Stomach (tissue), 8 donors: ENCODE measurements at regions not wholly inside any gene's neighbourhood (a gene's known extent, or its start where the extent isn't known, plus 50 kb on each side); places are given as distances from the start of the nearest gene placed in this dataset.

Experiments
- DNase-seq, 2 donors: peaks; one replicate each; pipeline versions ENCODE4 v3.0.0 to v3.0.0-alpha.2; 2013 to 2019
- H3K27ac ChIP-seq, 5 donors: fragments of 200-600 bp in 4 of 5; sonication (generic) in 4 of 5; one replicate each; pipeline ENCODE4 v1.5.1; 2013 to 2019; ENCODE audit warnings: mild to moderate bottlenecking in 1 of 5, moderate library complexity in 1 of 5
- H3K27me3 ChIP-seq, 3 donors: fragments of 200-600 bp; sonication (generic); one replicate each; pipeline ENCODE4 v1.5.1; 2017 to 2019; ENCODE audit warnings: mixed run types in 1 of 3
- H3K36me3 ChIP-seq, 4 donors: fragments of 200-600 bp; sonication (generic); 1 replicate in 3 of 4; 2 replicates in 1 of 4; pipeline ENCODE4 v1.5.1; 2016 to 2019
- H3K4me1 ChIP-seq, 4 donors: fragments of 200-600 bp; sonication (generic); one replicate each; pipeline ENCODE4 v1.5.1; 2016 to 2019
- H3K4me3 ChIP-seq, 4 donors: fragments of 200-600 bp; sonication (generic) in 3 of 4; one replicate each; pipeline ENCODE4 v1.5.1; 2016 to 2019; ENCODE audit warnings: mild to moderate bottlenecking in 1 of 4
- H3K9me3 ChIP-seq, 4 donors: fragments of 200-600 bp; sonication (generic); one replicate each; pipeline ENCODE4 v1.5.1; 2016 to 2019
- CTCF ChIP-seq, 7 experiments: fragments of 450-650 bp in 4 of 7; fragments of 200-600 bp in 3 of 7; sonication (generic) in 3 of 7; IDR thresholded peaks; one replicate each; pipeline ENCODE4 v1.5.1; 2016 to 2019; ENCODE audit warnings: antibody characterized with exemption in 7 of 7, control low read depth in 2 of 7, mild to moderate bottlenecking in 1 of 7
- EP300 ChIP-seq: sonication (generic); formaldehyde crosslinking; IDR thresholded peaks from one replicate; pipeline ENCODE4 v1.6.1; 2017; ENCODE audit warnings: antibody characterized with exemption
- POLR2A ChIP-seq, 4 donors: fragments of 450-650 bp; IDR thresholded peaks; one replicate each; pipeline ENCODE4 v1.6.1; 2016; ENCODE audit warnings: antibody characterized with exemption in 4 of 4, control low read depth in 2 of 4, mild to moderate bottlenecking in 1 of 4, moderate library complexity in 1 of 4
- POLR2AphosphoS5 ChIP-seq, 3 donors: sonication (generic); formaldehyde crosslinking; IDR thresholded peaks; one replicate each; pipeline ENCODE4 v1.6.1; 2016; ENCODE audit warnings: antibody characterized with exemption in 3 of 3
- WGBS, 5 donors: extraction: QIAGEN DNeasy Blood & Tissue Kit in 3 of 5; methylation state at CpG; one replicate each; pipeline versions ENCODE4 v1.1.5 to v1.1.7; 2013 to 2018; 5-methylcytosine and 5-hydroxymethylcytosine counted together
- intact Hi-C: fragments of 100-400 bp; cut with DNase I; formaldehyde crosslinking; loops from one replicate; pipeline ENCODE4 v1.15.1; 2023; ENCODE audit warnings: low total_unique reads
- donor health status: healthy with polysubstance abuse.
- donor health status: Bipolar disorder and iron deficiency.
- donor health status: healthy.

- Histone ChIP-seq H3K36me3 (no peaks in the 10 kb centered on the region), H3K27me3 (no peaks in the 10 kb centered on the region), H3K9me3 (no peaks in the 10 kb centered on the region), H3K4me3 (no peak overlapping the region), H3K27ac (no peak overlapping the region), H3K4me1 (peaks cover 0 to 4% (median 0%) of the 10 kb centered on the region in 4 donors)
- TF ChIP-seq EP300 = no peak
- intact Hi-C loops = no loop called here
- WGBS, 5 donors = 42 to 84% (median 70%) methylated on average over 2 of the region's 2 CpGs
- DNase-seq = no peak
These were observed 114.8 kb upstream of the PJA2 start for GRCh38 chr5:109524555-109524954.

GRCh38 chr5:109524026-109524425 lies 114.3 kb upstream of the PJA2 start:
- no peak overlapping the region for H3K27ac ChIP-seq
- no peaks in the 10 kb centered on the region for H3K4me1 ChIP-seq
- DNase-seq = no peak
- no peak overlapping the region for H3K4me3 ChIP-seq
- H3K9me3 ChIP-seq = no peaks in the 10 kb centered on the region
- 83 to 91% (median 89%) methylated on average over 5 of the region's 5 CpGs for WGBS, 5 donors
- no peaks in the 10 kb centered on the region for H3K27me3 ChIP-seq
- TF ChIP-seq CTCF (IDR thresholded peaks at IDR 0.05) = no peak
- no peak for TF ChIP-seq POLR2AphosphoS5 (IDR thresholded peaks at IDR 0.05)
- TF ChIP-seq EP300 = no peak
- TF ChIP-seq POLR2A (IDR thresholded peaks at IDR 0.05) = no peak
- intact Hi-C loops = no loop called here
- no peaks in the 10 kb centered on the region for H3K36me3 ChIP-seq

- 90 to 98% (median 94%) methylated on average over 1 of the region's 1 CpG for WGBS, 5 donors
- DNase-seq = no peak
These were observed 112.6 kb upstream of the PJA2 start for GRCh38 chr5:109522404-109522803.

GRCh38 chr5:109519416-109519815 lies 109.6 kb upstream of the PJA2 start:
- 86 to 92% (median 89%) methylated on average over 3 of the region's 3 CpGs for WGBS, 5 donors
- H3K27me3 ChIP-seq = no peaks in the 10 kb centered on the region
- H3K4me1 ChIP-seq = no peaks in the 10 kb centered on the region
- no peak for DNase-seq
- no peak for TF ChIP-seq POLR2A (IDR thresholded peaks at IDR 0.05)
- TF ChIP-seq POLR2AphosphoS5 (IDR thresholded peaks at IDR 0.05) = no peak
- no peak for TF ChIP-seq EP300
- TF ChIP-seq CTCF (IDR thresholded peaks at IDR 0.05) = no peak
- H3K4me3 ChIP-seq = no peak overlapping the region
- H3K9me3 ChIP-seq = no peaks in the 10 kb centered on the region
- no peaks in the 10 kb centered on the region for H3K36me3 ChIP-seq
- intact Hi-C loops = no loop called here
- H3K27ac ChIP-seq = no peak overlapping the region

More at GRCh38 chr5:109522404-109522803, 112.6 kb upstream of the PJA2 start:
- Histone ChIP-seq H3K9me3 (no peaks in the 10 kb centered on the region), H3K36me3 (no peaks in the 10 kb centered on the region), H3K27me3 (no peaks in the 10 kb centered on the region), H3K27ac (no peak overlapping the region), H3K4me3 (no peak overlapping the region), H3K4me1 (no peaks in the 10 kb centered on the region)
- TF ChIP-seq CTCF (IDR thresholded peaks at IDR 0.05) (no peak), EP300 (no peak), POLR2A (IDR thresholded peaks at IDR 0.05) (no peak), POLR2AphosphoS5 (IDR thresholded peaks at IDR 0.05) (no peak)
- intact Hi-C loops = no loop called here

GRCh38 chr5:109516390-109516789 lies 106.6 kb upstream of the PJA2 start:
- 69 to 86% (median 79%) methylated on average over 2 of the region's 2 CpGs for WGBS, 5 donors
- H3K36me3 ChIP-seq = no peaks in the 10 kb centered on the region
- H3K27me3 ChIP-seq = no peaks in the 10 kb centered on the region
- H3K4me1 ChIP-seq = no peaks in the 10 kb centered on the region
- TF ChIP-seq CTCF (IDR thresholded peaks at IDR 0.05) (no peak), EP300 (no peak), POLR2AphosphoS5 (IDR thresholded peaks at IDR 0.05) (no peak), POLR2A (IDR thresholded peaks at IDR 0.05) (no peak)
- intact Hi-C loops = no loop called here
- DNase-seq = no peak
- H3K9me3 ChIP-seq = no peaks in the 10 kb centered on the region
- no peak overlapping the region for H3K27ac ChIP-seq
- no peak overlapping the region for H3K4me3 ChIP-seq
